Sigmoid colon (tissue), 6 donors: ENCODE measurements at regions not wholly inside any gene's neighbourhood (a gene's known extent, or its start where the extent isn't known, plus 50 kb on each side); places are given as distances from the start of the nearest gene placed in this dataset.
A peak's percentile ranks its signal among the peaks of the same experiment; 100 is the strongest.

Experiments used
- DNase-seq: peaks from one replicate; pipeline ENCODE4 v3.0.0-alpha.2; 2019
- H3K27ac ChIP-seq, 4 donors: fragments of 200-600 bp; sonication (generic); one replicate each; pipeline ENCODE4 v1.5.1; 2016 to 2019; ENCODE audit warnings: mild to moderate bottlenecking in 1 of 4
- H3K27me3 ChIP-seq, 3 donors: fragments of 200-600 bp; sonication (generic); one replicate each; pipeline ENCODE4 v1.5.1; 2019; ENCODE audit warnings: mild to moderate bottlenecking in 1 of 3
- H3K36me3 ChIP-seq, 4 donors: fragments of 200-600 bp; sonication (generic); one replicate each; pipeline ENCODE4 v1.5.1; 2016 to 2019
- H3K4me1 ChIP-seq, 4 donors: fragments of 200-600 bp; sonication (generic); one replicate each; pipeline ENCODE4 v1.5.1; 2017 to 2019
- H3K4me3 ChIP-seq, 4 donors: fragments of 200-600 bp; sonication (generic); one replicate each; pipeline ENCODE4 v1.5.1; 2017 to 2019; ENCODE audit warnings: mild to moderate bottlenecking in 2 of 4, moderate library complexity in 1 of 4
- H3K9me3 ChIP-seq, 4 donors: fragments of 200-600 bp in 3 of 4; sonication (generic) in 3 of 4; one replicate each; pipeline versions ENCODE4 v1.5.1 to v1.6.1; 2013 to 2019
- CTCF ChIP-seq, 4 experiments: fragments of 450-650 bp in 3 of 4; fragments of 200-600 bp in 1 of 4; IDR thresholded peaks; one replicate each; pipeline ENCODE4 v1.5.1; 2016 to 2019; ENCODE audit warnings: antibody characterized with exemption in 4 of 4, mild to moderate bottlenecking in 3 of 4, moderate library complexity in 2 of 4
- EP300 ChIP-seq, 4 donors: sonication (generic); formaldehyde crosslinking; IDR thresholded peaks; one replicate each; pipeline ENCODE4 v1.6.1; 2017; ENCODE audit warnings: antibody characterized with exemption in 4 of 4
- POLR2A ChIP-seq, 2 donors: fragments of 450-650 bp; IDR thresholded peaks; one replicate each; pipeline ENCODE4 v1.6.1; 2016; ENCODE audit warnings: antibody characterized with exemption in 2 of 2, mild to moderate bottlenecking in 2 of 2, moderate library complexity in 2 of 2
- POLR2AphosphoS5 ChIP-seq, 4 donors: sonication (generic); formaldehyde crosslinking; IDR thresholded peaks; one replicate each; pipeline ENCODE4 v1.6.1; 2017; ENCODE audit warnings: antibody characterized with exemption in 4 of 4
- WGBS, 2 donors: extraction: QIAGEN DNeasy Blood & Tissue Kit; methylation state at CpG; one replicate each; pipeline ENCODE4 v1.1.7; 2013; 5-methylcytosine and 5-hydroxymethylcytosine counted together
- intact Hi-C: fragments of 100-400 bp; cut with DNase I; formaldehyde crosslinking; loops from one replicate; pipeline ENCODE4 v1.15.1; 2023
- donor health status: healthy with polysubstance abuse.
- donor health status: healthy.

GRCh38 chr16:85392756-85393673 is 220.1 kb upstream of the GSE1 start:
- Histone ChIP-seq H3K27me3 (no peaks in the 10 kb centered on the region), H3K9me3 (no peaks in the 10 kb centered on the region), H3K4me1 (peaks cover 0 to 74% (median 68%) of the 10 kb centered on the region in 4 donors), H3K4me3 (no peak overlapping the region), H3K27ac (peak overlapping the region; percentile 81 to 91 (median 86)), H3K36me3 (no peaks in the 10 kb centered on the region)
- TF ChIP-seq POLR2AphosphoS5 (IDR thresholded peaks at IDR 0.05) (no peak), CTCF (IDR thresholded peaks at IDR 0.05) (no peak), EP300 (IDR thresholded peaks at IDR 0.05) (no peak), POLR2A (IDR thresholded peaks at IDR 0.05) (no peak)
- 89 to 93% methylated on average over 17 of the region's 17 CpGs for WGBS, 2 donors
- intact Hi-C loops: loop anchor here (10.0 kb wide), 1 partner anchor 322 kb away; no protein-coding TSS in a partner anchor
- DNase-seq: peak; percentile 63

- WGBS, 2 donors: 49 to 59% methylated on average over 34 of the region's 34 CpGs
- peak; percentile 88 for DNase-seq
- no peaks in the 10 kb centered on the region for H3K36me3 ChIP-seq
- intact Hi-C loops: loop anchor here (2.0 to 10.0 kb wide), 2 partner anchors 217 to 321 kb away; no protein-coding TSS in a partner anchor
- H3K4me3 ChIP-seq: peak overlapping the region in 1 of 4 donors; percentile 11
- peak overlapping the region; percentile 81 to 91 (median 86) for H3K27ac ChIP-seq
- H3K27me3 ChIP-seq: no peaks in the 10 kb centered on the region
- no peaks in the 10 kb centered on the region for H3K9me3 ChIP-seq
- TF ChIP-seq CTCF (IDR thresholded peaks at IDR 0.05) (peak; percentile 86 to 95 (median 87)), EP300 (IDR thresholded peaks at IDR 0.05) (no peak), POLR2A (IDR thresholded peaks at IDR 0.05) (no peak), POLR2AphosphoS5 (IDR thresholded peaks at IDR 0.05) (peak in 1 of 4 donors; percentile 28)
- H3K4me1 ChIP-seq: peaks cover 0 to 74% (median 68%) of the 10 kb centered on the region in 4 donors
Measured at GRCh38 chr16:85393674-85394451, 219.3 kb upstream of the GSE1 start.

- Histone ChIP-seq H3K4me1 (peaks cover 0 to 74% (median 66%) of the 10 kb centered on the region in 4 donors), H3K9me3 (no peaks in the 10 kb centered on the region), H3K36me3 (no peaks in the 10 kb centered on the region), H3K4me3 (no peak overlapping the region), H3K27ac (peak overlapping the region; percentile 81 to 91 (median 86)), H3K27me3 (no peaks in the 10 kb centered on the region)
- intact Hi-C loops: loop anchor here (2.0 to 10.0 kb wide), 2 partner anchors 216 to 320 kb away; no protein-coding TSS in a partner anchor
- TF ChIP-seq EP300 (IDR thresholded peaks at IDR 0.05) (no peak), CTCF (IDR thresholded peaks at IDR 0.05) (no peak), POLR2A (IDR thresholded peaks at IDR 0.05) (no peak), POLR2AphosphoS5 (IDR thresholded peaks at IDR 0.05) (no peak)
- DNase-seq: peak; percentile 63
- WGBS, 2 donors: 88% methylated on average over 21 of the region's 21 CpGs
Measured at GRCh38 chr16:85394456-85395206, 218.5 kb upstream of the GSE1 start.

- H3K4me1 ChIP-seq: peaks cover 0 to 69% (median 60%) of the 10 kb centered on the region in 4 donors
- peak; percentile 97 for DNase-seq
- intact Hi-C loops: loop anchor here (2.0 to 10.0 kb wide), 2 partner anchors 215 to 319 kb away; no protein-coding TSS in a partner anchor
- WGBS, 2 donors: 23 to 42% methylated on average over 25 of the region's 25 CpGs
- H3K4me3 ChIP-seq: peak overlapping the region in 2 of 4 donors; percentile 12 to 17
- H3K9me3 ChIP-seq: no peaks in the 10 kb centered on the region
- H3K27me3 ChIP-seq: no peaks in the 10 kb centered on the region
- TF ChIP-seq EP300 (IDR thresholded peaks at IDR 0.05): peak in 1 of 4 donors; percentile 56
- peak; percentile 60 to 80 (median 76) for TF ChIP-seq POLR2AphosphoS5 (IDR thresholded peaks at IDR 0.05)
- TF ChIP-seq CTCF (IDR thresholded peaks at IDR 0.05): no peak
- TF ChIP-seq POLR2A (IDR thresholded peaks at IDR 0.05): no peak
- H3K27ac ChIP-seq: peak overlapping the region; percentile 81 to 91 (median 86)
- H3K36me3 ChIP-seq: no peaks in the 10 kb centered on the region
Measured at GRCh38 chr16:85395207-85395912, 217.8 kb upstream of the GSE1 start.
